ENCODE measurements at regions not wholly inside any gene's neighbourhood (a gene's known extent, or its start where the extent isn't known, plus 50 kb on each side); places are given as distances from the start of the nearest gene placed in this dataset.

DNA sequence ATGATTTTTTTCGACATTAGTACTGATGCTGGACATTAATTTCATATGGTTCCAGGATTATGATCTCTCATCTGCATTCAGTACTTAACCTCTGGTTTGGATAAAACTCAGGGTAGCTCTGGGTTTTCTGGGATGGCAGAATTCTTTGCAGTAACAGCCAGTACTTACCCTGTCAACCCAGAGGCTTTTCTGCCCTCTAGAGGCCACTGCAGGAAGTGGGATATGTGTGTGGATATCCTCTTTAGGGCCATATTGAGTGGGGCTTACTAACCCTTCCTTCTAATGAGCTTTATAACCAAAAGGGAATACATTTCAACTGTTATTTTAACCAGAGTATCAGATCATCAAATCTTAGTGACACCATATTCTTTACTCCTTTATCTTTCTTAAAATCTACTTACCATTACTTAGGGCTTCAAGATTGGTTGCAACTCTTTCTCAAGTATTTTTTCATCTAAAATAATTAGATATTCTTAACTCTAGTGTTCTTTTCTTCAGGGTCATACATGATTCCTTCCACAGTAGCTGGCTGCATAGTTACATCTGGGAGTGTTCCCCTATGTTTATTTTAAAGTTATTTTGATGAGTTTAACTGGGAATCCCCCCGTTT is 488.0 kb upstream of the STXBP6 start:
- no peak for DNase-seq (ENCODE audit: low spot score)
- in situ Hi-C loops (cut with MboI; ENCODE audit: low sequenced_read_pairs, unreplicated experiment): no loop called here
- TF ChIP-seq, protein P1, sequence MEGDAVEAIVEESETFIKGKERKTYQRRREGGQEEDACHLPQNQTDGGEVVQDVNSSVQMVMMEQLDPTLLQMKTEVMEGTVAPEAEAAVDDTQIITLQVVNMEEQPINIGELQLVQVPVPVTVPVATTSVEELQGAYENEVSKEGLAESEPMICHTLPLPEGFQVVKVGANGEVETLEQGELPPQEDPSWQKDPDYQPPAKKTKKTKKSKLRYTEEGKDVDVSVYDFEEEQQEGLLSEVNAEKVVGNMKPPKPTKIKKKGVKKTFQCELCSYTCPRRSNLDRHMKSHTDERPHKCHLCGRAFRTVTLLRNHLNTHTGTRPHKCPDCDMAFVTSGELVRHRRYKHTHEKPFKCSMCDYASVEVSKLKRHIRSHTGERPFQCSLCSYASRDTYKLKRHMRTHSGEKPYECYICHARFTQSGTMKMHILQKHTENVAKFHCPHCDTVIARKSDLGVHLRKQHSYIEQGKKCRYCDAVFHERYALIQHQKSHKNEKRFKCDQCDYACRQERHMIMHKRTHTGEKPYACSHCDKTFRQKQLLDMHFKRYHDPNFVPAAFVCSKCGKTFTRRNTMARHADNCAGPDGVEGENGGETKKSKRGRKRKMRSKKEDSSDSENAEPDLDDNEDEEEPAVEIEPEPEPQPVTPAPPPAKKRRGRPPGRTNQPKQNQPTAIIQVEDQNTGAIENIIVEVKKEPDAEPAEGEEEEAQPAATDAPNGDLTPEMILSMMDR (IDR thresholded peaks at IDR 0.05; ENCODE audit: borderline replicate concordance, control extremely low read depth, extremely low read depth, insufficient read depth, missing control alignments): no peak

DNA sequence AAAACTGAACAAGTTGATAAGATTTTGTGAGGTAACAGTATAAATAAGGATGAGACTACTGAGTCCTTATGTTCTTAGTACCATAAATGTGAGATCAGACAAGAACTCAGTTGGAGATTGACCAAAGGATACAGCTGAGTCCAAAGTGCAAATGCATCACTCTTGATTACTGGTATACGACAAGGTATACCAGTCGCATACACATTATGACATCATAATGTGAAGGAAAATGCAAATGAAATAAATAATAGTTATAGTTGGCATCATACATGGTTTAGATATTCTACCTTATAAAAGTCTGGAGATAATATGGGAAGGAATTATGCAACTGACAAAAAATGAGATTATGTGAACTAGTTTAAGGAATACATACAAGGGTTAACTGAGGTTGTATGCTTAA is 476.3 kb upstream of the STXBP6 start:
- in situ Hi-C loops (cut with MboI; ENCODE audit: low sequenced_read_pairs, unreplicated experiment): no loop called here
- TF ChIP-seq, protein P1 (IDR thresholded peaks at IDR 0.05; ENCODE audit: borderline replicate concordance, control extremely low read depth, extremely low read depth, insufficient read depth, missing control alignments): no peak

DNA sequence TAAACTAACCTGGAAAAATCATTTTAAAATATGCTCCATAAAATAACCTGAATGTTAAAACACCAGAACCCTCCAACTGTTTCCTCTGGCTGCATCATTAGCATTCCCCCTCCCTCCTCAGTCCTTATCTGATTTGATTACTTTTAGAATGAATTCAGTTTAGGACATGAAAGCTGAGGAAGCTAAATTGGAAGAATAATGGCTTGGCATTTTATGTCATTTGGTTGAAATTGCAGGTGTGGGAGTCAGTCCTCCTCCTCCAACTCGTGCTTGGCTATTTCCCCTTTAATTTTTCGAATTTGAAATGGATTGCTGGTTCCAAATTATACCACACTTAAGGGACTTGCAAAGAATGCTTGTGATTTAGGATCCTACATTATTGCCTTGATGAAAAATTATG is 473.0 kb upstream of the STXBP6 start:
- in situ Hi-C loops (cut with MboI; ENCODE audit: low sequenced_read_pairs, unreplicated experiment): no loop called here
- TF ChIP-seq, protein P1 (IDR thresholded peaks at IDR 0.05; ENCODE audit: borderline replicate concordance, control extremely low read depth, extremely low read depth, insufficient read depth, missing control alignments): no peak
- no peak for DNase-seq (ENCODE audit: low spot score)

More for the DNA sequence above, 476.3 kb upstream of the STXBP6 start:
- no peak for DNase-seq (ENCODE audit: low spot score)

DNA sequence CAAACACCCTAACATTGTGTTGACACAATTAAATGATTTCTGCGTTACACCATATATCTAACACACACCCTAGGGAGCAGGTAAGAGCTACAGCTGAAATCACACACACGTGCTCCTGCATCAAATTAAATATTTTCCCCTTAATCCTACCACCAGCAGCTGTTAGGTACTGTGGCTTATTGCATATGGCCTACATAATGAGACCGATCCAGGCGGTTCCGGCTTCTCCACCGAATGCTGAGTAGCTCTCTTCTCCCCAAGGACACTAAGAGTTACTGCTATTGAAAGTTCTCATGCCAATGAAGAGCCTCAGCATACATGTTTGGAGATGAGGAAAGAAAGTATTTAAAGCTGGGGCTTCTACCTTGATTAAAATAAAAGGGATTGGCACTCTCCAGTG is 472.2 kb upstream of the STXBP6 start:
- in situ Hi-C loops (cut with MboI; ENCODE audit: low sequenced_read_pairs, unreplicated experiment): no loop called here
- TF ChIP-seq, protein P1 (IDR thresholded peaks at IDR 0.05; ENCODE audit: borderline replicate concordance, control extremely low read depth, extremely low read depth, insufficient read depth, missing control alignments): no peak
- no peak for DNase-seq (ENCODE audit: low spot score)

DNA sequence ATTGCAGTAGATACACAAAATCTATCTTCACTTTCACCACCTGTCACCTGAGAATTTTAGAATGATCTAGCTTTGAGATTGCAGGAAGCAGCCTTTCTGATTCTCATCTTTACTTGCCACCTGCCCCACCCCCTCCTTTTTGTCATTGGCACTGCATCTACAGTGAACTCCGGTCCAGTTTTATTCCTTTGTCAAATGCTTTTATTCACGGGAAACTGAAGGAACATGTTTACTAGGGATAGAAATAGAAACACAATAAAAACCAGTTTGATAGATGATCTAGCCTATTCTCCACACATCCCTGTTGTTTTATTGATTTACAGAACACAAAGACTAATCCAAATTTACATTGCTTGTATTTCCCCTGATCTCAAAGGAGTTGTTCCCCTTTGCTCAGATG is 471.7 kb upstream of the STXBP6 start:
- TF ChIP-seq, protein P1 (IDR thresholded peaks at IDR 0.05; ENCODE audit: borderline replicate concordance, control extremely low read depth, extremely low read depth, insufficient read depth, missing control alignments): no peak
- in situ Hi-C loops (cut with MboI; ENCODE audit: low sequenced_read_pairs, unreplicated experiment): no loop called here
- no peak for DNase-seq (ENCODE audit: low spot score)

DNA sequence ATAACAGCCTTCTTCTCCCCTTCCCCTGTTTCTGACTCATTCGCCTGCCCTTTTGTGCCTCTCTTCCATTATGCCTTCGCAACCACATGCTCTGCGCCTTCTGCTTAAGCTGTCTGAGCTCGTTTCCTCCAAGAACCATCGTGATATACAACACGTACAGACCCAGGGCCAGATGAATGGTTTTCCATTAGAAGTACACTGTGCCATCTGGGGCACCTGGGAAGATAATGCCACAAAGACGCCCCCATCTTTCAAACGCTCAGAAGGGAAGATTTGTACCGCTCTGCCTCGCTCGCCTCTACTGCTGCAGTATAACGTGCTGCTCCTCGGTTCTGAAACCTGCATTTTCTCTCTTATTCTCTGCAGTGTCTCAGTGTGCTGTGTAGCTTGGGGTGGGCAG is 470.9 kb upstream of the STXBP6 start:
- no peak for DNase-seq (ENCODE audit: low spot score)
- TF ChIP-seq, protein P1 (IDR thresholded peaks at IDR 0.05; ENCODE audit: borderline replicate concordance, control extremely low read depth, extremely low read depth, insufficient read depth, missing control alignments): no peak
- in situ Hi-C loops (cut with MboI; ENCODE audit: low sequenced_read_pairs, unreplicated experiment): no loop called here
